NCI-H345 treated with DMSO at 0.1 percent for 48 hours (cell line): ENCODE measurements at regions not wholly inside any gene's neighbourhood (a gene's known extent, or its start where the extent isn't known, plus 50 kb on each side); places are given as distances from the start of the nearest gene placed in this dataset.

Source experiments
- DNase-seq: peaks from one replicate; lab custom pipeline; 2025; ENCODE audit not compliant: unreplicated experiment; lab: John Stamatoyannopoulos, UW

DNA sequence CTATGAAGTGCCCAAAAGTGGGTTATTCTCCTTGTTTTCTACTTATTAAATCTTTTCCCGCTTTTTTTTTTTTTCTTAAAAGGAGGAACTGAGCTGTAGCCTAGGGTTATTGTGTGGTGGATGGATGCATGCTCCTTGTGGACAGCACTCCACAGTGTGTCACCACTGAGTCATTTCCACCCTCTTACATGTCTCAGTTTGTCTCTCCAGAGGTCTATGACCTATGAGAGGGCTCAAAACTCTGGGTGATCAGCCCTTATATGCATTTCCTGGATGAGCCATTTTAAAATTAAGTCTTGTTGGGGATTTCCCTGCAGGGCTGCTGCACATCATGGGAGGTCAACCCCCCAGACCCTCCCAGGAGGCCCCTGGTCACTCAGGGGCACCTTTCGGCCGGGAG lies 102.2 kb upstream of the MOCS2 start:
- no peak for DNase-seq

DNA sequence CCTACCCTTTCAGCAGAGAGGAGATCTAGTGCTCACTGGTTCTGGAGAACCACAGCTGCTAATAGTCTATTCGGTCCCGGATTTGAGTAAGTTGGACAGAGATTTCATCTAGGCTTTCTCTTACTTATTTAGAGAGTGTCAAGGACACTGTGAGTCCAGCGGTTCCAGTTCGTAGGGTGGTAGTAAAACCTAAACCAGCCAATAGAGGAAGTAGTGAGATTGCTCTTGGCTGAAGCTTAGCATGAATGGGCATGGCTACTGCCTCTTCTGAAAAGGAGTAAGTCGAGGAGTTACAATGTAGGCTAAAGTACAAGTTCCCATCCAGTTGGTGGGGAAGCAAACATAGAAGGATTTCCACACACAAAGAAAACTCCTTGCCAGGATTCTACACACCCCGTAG lies 109.6 kb upstream of the MOCS2 start:
- DNase-seq = no peak

DNA sequence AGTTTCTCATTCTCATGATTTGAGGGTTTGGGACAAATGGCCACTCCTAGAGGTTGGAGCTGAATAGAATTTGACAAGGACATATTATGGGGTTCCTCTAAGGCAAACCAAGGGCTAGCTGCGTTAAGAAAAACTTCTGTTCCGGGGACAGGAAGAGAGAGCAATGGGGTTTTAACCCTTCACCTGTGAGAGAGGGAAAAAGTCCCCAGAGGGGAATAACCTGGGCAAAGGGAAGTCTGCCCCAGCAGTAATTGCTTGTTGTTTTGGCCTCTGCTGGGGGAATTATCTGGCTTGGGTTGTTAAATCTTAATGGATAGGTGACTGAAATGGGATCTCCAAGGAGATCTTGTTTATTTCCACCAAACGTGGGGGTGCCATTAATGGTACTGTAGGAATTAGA lies 110.1 kb upstream of the MOCS2 start:
- DNase-seq = no peak

DNA sequence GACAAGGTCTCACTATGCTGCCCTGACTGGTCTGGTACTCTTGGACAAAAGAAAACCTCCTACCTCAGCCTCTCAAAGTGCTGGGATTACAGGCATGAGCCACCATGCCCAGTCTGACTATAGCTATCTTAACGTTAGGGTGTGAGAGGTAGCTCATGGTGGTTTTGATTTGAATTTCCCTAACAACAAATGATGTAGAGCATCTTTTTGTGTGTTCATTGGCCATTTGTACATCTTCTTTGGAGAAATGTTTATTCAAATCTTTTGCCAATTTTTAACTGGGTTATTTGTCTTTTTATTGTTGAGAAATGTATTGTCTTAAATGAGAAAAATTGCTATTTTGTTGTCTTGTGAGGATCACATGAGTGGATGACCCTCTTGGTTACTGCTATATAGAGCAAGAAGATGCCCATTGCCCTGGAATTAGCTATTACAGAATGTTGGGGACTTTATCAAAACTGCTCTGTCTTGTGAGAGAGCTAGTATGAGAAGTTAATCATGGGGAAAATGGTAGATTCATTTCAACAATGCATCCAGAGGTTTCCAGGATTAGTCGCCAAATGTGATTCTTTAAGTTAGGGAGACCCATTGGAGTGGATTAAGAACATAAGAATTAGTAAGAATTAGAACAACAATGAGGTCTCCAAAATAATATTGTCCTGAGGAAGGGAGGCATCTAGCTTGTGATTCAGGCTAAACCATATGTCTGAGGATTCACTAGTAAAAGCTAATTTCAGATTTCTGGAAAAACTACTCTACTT lies 124.3 kb upstream of the MOCS2 start:
- no peak for DNase-seq

DNA sequence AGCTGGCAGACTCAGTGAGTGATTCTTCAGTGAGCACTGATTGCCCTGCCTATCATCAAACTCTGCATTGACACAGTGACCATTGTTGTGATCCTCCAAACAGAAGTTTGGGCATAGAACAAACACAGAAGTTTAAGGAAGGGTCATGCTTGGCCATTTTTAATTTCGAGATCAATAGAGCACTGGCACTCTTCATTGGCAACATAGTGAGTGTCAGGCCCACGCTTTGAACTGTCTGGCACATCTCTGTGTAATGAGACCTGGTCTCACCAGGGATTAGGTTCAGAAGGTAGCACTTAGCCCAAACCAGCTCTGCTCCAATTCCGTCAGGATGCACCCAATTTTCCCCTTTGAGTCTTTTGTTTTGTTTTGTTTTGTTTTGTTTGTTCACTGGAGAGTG lies 127.1 kb upstream of the MOCS2 start:
- no peak for DNase-seq

DNA sequence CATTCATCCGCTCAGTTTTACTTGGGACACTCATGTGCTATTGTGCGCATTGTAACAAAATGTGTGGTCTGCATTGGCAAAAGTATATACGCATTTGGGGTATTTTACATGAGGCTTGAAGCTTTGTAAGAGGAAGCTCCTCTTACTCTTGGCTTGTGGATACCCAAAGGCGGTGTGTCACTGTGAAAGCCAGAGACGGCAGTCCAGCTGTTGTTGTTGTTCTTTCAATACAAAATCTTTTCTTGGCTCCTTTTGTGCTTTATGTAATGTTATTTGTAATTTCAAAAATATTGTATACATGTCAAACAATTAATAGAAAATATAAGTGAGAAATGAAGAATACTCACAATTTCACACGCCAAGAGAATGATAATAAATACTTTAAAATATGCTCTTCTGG lies 128.3 kb upstream of the MOCS2 start:
- no peak for DNase-seq

DNA sequence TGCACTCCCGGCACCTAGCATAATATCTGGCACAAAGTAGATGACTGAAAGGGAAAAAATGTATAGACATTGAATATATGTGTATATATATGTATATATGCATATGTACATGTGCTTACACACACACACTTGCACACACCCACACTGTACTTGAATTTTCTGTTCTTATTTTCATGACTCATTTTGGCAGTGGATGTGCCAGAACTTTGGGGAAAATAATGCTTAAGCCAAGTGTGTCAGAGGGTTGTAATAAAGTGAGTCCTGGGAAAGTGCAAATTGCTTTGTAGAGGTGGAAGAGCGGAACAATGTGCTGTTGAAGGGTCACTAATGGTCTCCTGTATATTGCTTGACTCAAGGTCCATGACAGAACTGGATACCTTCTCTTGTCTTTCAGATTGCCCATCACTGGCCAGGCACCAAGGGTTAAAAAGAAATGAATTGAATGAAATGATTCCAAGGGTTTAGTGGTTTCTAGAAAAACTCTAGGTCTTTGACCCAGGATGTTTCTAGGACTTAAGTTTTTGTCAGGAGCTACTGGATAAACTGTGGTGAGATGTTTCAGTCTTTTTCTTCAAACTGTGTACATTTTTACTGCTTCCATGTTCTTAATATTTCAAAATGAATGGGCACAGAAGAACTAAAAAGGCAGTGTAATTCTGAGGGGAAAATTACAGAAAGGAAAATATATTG lies 129.9 kb upstream of the MOCS2 start:
- DNase-seq = no peak

DNA sequence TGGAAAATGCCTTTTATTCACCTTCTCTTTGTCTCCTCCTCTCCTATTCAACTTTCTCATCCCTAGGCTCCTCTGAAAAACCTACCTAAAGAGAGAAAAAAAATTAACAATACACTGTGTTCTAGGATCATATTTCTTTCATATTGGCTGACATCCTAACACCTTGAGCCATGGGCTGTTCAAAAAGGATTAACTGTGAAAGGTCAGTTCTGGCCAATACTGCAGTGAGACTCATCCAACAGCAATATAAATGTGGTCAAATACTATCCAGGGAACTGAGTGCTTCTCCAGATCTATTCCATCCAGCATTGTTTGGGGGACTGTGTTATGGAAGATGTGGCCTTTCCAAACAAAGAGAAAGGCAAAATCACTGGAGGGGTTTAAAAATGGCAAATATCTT lies 131.1 kb upstream of the MOCS2 start:
- no peak for DNase-seq

DNA sequence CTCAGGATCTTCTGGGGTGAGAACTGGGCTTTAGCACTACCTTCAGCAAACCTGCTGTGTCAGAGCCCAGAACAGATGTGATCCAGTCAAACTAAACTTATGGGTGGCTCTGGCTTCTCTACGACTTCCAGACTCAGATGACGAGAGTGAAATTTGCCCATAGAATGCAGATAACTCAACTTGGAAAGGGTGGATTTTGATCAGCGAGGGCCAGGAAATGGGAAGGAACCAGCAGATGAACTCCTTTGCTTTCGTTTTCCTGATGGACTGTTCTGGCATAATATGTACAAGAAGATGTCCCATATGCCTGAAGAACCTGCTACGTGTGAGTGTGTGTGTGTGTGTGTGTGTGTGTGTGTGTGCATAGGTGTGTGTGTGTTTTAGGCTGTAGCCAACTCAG lies 132.0 kb upstream of the MOCS2 start:
- no peak for DNase-seq

DNA sequence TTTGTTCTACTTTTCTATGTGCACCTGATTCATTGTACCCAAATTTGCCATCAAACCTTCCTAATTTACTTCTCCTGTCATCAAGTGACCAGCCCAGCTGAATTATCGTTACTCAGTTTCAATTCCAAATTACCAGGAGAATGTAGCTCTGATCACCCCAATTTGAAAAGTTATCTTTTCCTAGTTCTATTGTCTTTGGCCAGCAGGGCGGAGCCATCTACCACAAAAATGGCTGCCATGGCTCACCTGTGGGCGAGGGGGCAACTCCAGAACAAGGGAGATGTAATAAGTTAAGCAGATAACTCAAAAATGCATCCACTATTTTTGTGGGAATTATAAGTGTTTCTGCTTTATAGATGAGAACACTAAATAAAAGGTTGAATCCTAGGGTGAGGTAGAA lies 133.8 kb upstream of the MOCS2 start:
- no peak for DNase-seq

DNA sequence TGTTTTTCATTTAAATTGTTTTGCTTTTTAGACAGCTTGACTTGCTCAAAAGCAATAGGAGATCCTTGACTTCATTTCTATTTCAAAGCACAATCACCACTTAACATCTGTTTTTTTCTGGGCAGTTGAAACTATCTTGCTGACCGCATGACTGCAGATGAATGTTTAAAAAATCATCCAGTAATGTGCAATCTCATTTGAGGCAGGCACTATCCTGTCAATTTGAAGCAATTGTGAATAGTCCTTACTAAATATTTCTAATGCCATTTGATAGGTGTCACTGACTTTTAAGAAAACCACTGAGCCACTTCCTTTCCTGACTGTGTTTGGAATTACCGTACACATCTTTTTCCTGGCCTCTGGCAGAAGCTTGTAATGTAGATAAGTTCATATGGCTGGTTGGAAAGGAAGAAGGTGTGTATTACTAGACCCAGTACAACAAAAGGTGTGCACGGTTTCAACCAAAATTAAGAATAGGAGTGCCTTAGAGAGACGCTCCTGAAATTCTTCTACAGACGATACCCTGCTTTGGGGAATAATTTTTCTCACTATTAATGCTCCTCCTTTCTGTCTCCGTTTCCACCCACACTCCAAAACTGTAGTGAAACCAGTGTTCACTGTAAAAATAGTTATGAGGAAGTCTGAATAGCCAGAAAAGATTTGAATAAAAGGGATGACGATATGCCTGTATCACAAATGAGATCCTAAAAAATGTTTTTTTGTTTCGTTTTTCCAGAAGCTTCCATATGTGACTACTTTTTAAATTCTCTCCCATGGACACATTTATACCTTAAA lies 136.7 kb upstream of the MOCS2 start:
- DNase-seq = no peak

DNA sequence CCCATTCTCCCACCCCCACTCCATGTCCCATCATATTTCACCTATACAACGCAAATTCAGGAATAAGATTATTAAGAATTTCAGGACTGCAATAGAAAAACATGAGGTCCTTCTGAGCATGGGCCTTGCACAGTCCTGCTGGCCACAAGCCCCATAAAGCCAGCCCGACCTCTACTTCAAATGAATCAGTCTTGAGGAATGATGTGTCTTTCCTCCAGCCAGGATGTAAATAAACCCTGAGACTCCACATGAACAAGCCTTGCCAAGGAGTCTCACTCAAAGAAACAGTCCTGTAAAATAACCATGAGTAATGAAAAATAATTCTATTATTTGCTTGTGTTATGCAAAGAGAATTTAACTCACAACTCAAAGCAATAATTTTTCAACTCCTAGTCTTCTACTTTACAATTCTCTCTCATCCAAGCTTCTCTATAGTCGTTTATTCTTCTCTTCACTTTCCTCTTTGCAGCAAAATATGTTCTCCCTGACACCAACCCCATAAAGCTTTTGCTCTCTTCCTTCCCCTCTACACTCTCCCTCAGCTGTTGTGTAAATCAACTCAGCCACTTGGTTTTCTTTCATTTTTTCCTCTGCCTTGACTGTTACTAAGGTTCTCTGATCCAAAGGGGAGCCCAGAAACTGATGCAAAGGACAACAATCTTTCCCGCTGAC lies 140.1 kb upstream of the MOCS2 start:
- DNase-seq = no peak

DNA sequence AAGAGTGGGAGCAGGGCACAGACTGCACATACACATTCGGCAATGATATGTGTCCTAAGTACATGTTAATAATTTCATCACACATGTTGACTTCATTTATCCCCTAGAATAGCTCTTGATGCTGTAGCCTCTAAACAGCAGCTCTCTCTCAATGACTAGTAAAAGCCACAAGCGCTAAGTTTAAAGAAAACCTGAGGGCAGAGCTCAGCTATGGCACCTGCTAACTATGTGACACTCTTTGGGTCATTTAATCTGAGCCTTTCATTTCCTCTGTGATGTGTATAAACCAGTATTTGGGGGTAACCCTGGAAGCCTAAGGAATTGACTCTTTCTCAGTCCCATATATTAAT lies 140.6 kb upstream of the MOCS2 start:
- DNase-seq = no peak

DNA sequence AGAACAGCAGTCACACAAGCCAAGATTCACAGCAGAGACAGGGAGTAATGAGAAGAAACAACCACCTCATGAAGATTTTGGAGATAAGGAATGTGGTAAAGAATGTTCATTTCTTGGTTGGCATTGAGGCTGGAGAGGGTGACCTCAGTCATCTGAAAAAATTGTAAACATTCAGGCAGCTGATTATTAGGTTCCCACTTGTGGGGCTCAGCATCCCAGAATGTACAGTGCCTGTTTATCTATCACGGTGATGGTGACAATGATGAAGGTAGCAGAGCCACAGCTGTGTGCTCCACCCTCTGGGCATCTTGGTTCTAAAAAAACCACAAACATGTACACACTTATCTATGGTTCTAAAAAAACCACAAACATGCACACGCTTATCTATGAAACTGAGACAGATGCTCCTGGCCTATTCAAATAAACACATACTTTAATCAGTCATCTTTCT lies 143.9 kb upstream of the MOCS2 start:
- no peak for DNase-seq

DNA sequence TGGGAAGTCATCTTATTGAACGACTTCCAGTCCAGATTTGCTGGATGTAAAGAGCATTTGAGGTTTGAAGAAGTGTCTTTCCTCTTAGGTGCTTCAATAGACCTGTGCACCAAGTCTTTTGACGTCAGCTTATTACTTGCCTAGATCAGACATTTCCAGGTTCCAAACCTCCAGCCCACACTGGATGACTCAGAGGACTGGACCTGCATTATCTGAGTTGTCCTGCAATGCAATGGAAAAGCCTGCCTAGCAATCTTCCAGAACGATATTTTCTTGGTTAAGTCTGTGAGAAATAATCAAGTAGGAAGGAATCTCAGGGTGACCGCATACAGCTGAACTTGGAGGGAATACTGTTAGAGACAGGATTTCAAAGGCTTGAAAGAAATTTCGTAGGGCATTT lies 147.2 kb upstream of the MOCS2 start:
- no peak for DNase-seq

DNA sequence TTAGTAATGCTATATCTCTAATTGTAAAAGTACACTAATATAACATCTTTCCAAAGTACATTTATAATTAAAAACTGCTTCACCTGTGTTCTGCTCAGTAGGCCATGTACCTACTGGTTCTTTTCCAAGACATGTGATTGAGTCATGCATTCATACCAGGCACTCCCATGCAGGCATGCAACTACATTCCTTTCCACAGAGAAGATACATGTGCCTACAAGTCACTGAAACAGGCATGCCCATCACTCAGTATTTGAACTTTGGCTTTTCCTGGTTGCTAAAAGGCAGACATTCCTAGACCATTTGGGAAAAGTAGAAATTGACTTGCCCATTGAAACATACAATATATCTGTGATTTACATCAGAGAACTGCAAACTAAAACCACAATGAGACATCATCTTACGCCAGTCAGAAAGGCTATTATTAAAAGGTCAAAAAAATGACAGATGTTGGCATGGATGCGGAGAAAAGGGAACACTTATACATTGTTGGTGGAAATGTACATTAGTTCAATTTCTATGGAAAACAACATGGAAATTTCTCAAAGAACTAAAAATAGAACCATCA lies 148.3 kb upstream of the MOCS2 start:
- DNase-seq = no peak

DNA sequence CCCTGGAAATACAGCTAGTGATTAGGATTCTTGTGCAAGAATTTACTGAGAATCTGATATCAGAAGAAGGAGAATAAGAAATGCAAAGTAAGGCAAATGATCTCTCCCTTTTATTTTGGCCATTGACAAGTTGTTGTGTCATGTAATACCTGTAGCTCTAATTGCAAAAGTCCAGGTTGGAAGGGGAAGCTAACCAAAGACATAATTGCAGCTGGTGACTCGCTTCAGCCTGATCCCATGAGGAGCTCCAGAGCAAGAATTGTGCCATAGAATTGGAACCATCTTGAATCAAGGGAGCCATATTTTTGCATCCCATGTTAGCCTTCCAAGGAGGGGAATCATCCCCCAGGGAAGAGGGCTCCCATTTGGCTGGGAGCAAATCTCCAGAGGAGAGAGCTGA lies 149.6 kb upstream of the MOCS2 start:
- DNase-seq = no peak

DNA sequence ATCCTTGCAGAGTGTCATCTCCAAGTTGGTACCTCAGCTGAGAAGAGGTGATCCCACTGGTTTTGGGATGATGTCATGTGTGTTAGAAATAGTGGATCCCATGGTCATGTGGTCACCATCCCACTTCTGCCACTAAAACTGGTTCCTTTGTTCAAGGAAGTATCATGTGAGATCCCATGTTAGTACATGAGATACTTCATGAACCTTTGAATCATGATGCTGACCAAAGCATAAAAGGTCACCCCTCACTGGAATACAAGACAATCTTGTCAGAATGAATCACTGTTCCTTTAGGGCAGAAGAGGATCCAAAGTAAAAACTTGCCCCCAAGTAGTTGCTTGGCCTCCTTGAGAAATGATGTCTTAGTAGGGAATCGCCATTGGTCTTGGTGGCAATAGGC lies 150.9 kb upstream of the MOCS2 start:
- no peak for DNase-seq

DNA sequence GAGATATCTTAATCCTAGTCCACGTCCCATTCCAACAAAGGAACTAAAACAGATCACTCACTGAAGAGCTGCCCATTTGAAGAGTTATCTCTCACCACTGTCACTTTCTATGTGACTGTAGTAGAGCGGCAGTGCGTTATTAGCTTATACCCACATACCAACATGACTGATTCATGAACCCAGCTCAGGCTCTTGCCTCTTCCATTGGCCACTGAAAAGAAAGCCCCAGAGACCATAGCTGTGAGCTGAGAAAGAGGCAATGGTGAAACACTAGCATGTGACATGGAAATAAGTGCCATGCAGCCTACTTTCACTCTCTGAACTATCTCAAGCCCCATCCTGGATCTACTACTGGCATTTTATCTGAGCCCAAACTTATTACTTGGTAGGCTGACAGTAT lies 151.7 kb upstream of the MOCS2 start:
- DNase-seq = no peak

DNA sequence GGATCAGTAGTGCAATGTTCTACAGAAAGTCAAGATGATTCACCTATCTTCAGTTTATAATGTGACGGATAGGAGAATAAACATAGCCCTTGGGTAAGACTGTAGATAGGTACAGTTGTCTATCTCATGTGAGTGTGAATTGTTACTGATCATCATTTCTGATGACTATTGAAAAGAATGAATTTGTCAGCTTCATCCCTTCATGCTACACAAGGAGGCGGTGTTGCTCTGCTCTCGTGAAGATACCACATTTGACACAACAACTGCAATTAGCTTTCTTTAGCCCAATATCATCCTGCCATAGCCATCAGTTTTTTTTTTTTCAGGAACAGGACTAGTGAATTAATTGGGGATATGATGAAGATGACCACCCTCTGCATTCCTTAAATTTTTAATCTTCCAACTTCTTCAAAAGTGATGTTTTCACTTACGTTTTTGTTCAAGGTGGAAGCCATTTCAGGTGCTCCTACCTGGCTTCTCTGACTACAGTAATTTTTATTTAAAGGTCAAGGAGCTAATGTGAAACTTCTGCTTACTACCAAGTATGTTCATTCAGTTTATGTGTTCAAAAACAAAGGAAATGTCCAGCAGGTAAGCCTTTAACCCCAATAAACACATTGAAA lies 152.9 kb upstream of the MOCS2 start:
- DNase-seq = no peak

DNA sequence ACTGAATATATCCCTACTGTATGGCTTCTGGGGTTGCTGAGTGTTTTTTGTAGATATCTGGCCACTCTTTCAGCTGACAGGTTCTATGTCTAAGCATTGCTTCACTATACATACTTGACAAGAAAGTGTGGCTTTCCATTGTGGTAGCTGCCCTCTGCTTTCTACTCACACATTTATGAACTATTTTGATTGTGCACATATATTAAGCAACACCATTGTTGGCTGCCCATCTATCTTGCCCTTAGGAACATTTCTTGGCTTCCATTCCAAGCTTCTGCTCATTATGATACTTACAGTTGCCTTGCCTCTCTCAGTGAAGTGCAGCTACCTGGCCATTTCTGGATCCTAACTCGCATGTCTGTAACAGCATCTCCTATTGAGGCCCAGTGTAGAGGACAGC lies 153.6 kb upstream of the MOCS2 start:
- no peak for DNase-seq
